HG02763 (cell line): ENCODE measurements at regions not wholly inside any gene's neighbourhood (a gene's known extent, or its start where the extent isn't known, plus 50 kb on each side); places are given as distances from the start of the nearest gene placed in this dataset.
A peak's percentile ranks its signal among the peaks of the same experiment; 100 is the strongest.

Experiments used
- ATAC-seq: cut with Tn5 transposase; IDR thresholded peaks from one replicate; pipeline ENCODE4 v1.9.1; 2021; ENCODE audit warnings: mild to moderate bottlenecking, moderate library complexity; ENCODE audit not compliant: unreplicated experiment

DNA sequence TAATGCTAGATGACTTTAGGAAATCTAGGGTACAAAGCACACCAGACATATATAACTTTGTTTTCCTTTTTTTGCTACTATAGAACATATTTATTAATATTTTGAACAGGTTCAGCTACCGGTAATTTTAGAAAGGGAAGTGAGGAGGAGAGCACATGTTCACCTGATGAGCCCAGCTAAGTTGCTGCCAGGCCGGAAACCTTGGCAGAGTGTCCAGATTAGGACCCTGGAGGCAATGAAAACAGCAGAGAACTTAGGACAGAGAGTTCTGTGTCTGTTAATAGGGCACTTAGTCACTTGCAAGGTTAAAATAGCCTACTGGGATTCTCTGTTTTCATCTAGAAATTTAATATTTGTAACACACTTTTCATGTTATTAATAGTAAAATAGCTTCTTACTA lies 348.9 kb upstream of the CPEB2 start:
- no peak for ATAC-seq

DNA sequence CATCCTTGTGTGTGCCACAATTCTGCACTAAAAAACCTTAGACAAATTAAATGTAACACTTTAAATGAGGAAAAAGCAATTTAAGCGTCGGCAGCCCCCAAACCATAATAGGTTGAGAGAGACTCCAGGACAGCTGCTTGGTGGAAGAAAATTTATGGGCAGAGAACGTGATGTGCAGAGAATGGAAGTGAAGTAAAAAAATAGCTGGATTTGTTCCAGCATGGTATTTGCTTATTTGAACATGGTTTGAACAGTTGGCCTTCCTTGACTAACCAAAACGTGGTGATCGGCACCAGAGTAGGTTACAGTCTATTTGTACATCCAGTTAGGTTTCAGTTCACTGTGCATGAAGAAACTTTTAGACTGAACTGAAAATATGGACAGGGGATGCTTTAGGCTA lies 343.0 kb upstream of the CPEB2 start:
- no peak for ATAC-seq

DNA sequence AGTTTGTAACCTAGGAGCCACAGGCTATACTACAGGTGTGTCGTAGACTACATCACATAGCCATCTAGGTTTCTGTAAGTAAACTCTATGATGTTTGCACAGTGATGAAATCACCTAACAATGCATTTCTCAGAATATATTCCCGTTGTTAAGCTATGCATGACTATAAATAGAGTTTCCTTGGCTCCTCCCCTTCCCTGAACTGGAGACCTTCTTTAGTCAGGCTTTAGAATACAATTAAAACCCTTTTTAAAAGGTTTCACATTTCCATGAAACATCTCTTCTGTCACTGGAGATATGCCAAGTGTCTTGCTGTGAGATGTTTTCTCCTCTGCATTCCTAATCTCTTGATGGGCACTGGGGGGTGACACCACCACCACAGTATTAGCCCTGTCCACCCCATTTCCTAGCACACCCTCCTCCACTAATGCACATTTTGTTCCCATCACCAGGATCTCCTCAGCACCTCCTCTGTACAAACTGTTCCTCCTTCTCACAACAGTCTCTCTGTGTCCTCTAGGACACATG lies 334.6 kb upstream of the CPEB2 start:
- ATAC-seq, result no peak

DNA sequence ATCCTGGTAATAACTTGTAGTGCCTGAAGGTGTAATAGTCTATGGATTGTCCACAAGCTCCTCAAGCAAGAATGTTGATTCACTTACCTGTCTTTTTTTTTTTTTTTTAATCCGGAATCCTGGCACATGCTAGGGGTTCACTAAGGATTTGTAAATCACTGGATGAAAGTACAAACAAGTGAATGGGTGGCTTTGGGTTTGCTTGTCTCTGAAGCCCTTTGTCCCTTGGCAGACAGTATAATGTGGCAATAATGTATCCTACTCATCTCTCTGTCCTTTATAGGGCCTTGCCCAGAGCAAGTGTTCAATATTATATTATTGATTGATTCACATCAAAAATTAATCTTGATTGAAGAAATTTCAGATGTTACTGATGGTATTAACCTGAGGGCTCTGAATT lies 334.0 kb upstream of the CPEB2 start:
- ATAC-seq, result no peak

DNA sequence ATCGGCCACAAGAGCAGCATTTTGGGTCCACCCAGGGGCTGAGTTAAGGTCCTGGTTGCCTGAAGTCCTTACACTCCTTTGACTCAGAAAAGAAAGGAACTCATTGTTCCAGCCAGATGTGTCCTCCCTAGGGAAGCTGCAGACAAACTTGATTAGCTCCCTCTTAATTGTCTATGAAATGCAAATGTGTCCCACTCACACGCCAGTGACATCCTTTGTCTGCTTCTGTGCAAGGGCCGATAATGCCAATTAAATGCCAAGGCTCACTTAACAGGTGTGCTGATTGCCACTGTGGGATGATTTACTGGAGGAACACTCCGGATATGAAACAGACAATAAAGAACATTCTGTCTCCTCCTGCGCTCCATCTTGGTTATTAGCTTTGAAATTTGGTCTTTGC lies 332.9 kb upstream of the CPEB2 start:
- no peak for ATAC-seq

DNA sequence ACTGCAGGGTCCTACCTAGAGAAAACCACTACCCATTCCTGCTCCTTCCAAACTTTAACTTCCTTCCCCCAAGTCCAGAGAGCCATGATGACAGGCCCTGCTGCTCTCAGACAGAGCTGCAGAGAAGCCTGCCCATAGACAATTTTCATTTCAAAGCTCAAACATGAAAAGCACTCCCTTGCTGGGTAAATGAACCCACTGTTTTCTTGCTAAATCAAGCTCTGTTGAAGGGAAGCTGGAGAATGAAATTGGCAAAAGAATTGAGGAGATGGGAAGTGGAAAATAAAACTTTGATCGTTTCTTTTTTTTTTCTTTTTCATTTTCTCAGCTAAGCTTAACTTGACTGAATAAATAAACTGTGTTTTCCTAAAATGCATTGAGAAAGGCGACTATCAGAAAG lies 331.1 kb upstream of the CPEB2 start:
- no peak for ATAC-seq

DNA sequence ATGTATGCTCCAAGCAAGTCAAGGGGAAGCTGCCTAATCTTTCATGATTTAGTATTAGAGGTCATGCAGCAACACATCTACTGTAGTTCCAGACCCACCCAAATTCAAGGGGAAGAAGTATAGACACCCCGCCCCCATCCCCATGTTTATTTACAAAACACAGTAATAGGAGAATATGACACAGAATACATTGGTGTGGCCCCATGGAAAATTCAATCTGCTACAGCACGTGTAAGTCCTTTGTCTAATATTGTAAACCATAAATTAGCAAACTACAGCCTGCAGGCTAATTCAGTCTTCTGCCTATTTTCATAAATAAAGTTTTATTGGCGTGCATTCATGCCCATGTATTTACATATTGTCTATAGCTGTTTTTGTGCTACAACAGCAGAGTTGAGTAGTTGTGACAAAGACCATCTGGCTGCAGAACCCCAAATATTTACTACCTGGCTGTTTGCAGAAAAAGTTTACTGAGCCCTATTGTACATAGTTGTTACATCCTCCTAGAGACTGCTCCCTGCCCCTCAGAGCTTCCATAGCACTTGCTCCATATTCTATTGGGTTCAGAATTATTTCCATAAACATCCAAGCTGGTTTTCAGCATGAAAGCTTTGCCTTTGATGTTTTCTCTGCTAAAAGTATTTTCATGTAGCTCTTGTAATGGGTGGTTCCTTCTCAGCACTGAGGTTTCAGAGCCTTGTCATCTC lies 326.8 kb upstream of the CPEB2 start:
- ATAC-seq, result no peak

DNA sequence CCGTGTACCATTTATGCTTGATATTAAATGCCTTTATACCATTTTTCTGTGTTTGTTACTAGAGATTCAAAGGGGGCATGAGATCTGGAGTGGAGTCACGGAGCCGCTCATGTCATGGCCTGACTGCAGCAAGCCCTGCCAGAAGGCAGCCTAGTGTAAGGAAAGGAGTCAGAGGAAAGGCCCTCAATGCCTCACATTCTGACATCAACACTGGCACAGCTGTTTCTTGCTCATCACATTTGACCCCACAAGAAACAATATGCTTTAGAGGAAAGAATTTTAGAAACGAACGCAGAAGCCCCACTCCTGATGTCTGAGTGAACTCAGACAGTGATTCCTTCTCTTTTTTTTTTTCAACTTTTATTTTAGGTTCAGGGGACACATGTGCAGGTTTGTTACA lies 322.4 kb upstream of the CPEB2 start:
- ATAC-seq, result no peak

DNA sequence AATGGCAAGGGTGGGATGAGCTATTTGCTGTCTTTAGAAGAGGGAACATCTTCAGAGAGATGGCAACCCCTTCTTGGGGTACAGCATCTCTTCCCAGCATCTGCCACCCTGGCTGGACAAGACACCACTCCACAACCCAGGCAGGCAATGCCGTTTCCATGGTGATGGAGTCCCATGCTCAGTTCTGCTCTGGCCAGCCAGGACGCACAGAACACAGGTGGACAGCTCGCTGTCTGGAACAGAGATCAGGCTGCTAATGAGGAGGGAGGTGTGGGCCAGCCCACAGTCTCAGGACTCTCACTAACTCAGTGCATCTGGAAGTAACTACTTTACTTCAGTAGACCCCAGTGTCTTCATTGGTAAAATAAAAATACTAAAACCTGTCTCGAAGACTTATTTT lies 321.0 kb upstream of the CPEB2 start:
- ATAC-seq, result no peak

DNA sequence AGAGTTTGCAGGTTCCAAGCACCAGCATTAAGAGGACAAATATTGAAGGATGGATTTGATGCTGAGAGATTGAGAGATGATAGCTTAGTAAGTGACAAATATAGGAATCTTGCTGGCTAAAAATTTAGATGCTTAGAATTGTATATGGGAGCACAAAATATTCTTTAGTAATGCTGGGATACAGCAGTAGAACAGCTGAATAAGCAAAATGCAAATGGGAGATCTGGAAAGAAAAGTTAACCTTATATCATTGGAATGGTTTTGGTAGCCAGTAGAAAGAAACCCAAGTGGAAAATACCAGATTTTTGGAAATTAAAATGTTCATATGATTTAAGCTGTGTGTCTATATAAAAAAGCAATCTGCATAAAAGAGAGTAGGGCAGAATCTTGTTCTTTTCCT lies 308.6 kb upstream of the CPEB2 start:
- ATAC-seq, result no peak

DNA sequence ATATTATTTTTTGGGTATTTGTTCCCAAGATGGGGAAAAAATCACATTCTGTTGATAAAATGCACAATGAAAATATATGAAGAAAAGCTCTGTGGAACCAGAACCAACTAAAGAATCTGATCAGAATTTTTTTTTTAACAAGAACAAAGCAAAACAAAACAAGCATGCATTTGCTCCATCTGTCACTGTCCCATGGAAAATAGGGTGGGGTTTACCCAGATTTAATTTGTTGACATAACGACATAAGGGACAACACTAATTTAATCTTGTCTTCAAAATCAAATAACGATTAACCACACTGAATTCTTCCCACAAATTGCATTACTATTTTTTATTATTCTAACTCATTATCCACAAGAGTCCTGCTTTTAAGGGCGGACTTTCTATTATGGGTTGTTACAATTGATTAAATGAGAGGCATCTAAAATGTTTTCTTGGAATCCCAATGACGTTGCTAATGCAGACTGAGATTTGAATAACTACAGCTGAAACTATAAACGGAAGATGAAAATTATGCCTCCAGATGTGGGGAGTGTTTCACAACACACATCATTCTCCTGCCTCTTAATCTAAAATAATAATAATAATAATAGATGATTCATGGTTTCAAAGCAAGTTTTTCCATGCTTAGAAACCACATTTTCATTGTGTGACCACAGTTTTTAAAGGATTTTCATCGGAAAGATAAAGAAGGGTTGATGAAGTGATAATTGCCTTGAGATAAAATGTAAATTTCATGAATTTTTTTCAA lies 307.0 kb upstream of the CPEB2 start:
- no peak for ATAC-seq

DNA sequence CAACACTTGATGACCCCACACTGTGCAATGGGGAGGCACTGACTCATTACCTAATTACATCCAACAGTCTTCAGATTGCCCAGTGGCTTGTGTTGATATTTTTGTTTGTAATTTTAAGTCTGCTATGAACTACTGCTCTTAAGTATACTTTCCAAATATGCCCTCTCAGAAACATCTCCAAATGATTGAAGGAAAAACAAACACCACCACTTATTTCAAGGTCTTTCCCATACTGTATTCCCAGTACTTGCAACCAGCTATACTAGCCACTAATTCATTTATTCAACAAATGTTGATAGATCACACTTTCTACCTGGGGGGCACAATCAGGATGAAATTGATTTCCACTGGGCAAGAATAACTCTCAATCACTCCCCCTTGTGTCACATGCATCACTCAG lies 302.2 kb upstream of the CPEB2 start:
- ATAC-seq, result no peak

DNA sequence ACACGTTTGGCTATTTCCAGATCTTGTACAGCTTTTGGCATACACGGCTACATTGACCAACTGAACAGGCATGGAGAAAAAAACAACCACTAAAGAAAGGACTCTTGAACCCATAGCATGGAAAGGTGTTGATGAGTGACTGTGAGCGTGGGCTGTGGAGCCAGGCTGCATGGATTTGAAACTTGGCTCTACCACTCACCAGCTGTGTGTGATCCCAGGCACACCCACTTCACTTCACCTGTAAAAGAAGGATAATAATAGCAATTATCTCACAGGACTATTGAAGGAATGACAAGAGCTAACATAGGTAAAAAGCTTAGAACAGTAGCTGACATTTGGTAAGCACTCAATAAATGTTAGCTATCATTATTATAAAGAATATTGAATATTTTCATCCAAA lies 301.7 kb upstream of the CPEB2 start:
- ATAC-seq, result no peak

DNA sequence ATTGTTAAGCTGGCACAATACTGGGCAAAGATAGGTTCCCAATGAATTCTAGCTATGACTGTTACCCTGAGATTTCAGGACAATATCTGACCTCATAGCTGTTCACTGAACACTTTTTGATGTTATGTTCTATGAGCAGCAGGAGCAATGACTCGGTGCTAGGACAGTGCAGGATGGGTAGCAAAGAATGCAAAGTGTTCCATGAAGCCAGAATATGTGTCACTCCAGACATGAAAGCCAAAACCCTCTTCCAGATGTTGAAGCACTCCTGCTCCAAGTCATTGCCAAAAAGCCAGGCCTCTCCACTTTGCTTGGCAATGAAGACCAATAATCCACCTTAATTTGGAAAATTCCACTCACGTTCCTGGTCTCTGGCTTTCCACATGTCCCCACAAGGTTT lies 300.9 kb upstream of the CPEB2 start:
- no peak for ATAC-seq

DNA sequence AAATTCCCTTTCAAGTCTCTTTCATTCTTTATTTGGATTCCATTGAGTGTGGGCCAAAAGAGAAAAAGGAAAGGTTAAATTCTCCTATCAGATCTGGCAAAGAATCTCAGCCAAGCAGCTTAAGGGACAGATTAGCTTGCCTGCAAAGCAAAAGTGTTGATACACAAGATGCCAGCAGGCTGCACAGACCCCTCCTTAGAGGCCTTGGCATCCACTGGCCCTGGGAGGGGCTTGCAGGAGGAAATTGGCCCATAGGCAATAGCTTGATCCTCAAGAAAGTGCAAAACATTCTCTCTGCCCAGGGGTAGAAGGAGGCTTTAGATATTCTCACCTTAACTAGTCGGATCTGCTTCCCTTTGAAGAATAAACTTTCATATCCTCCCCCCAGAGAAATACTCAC lies 300.4 kb upstream of the CPEB2 start:
- ATAC-seq, result no peak

DNA sequence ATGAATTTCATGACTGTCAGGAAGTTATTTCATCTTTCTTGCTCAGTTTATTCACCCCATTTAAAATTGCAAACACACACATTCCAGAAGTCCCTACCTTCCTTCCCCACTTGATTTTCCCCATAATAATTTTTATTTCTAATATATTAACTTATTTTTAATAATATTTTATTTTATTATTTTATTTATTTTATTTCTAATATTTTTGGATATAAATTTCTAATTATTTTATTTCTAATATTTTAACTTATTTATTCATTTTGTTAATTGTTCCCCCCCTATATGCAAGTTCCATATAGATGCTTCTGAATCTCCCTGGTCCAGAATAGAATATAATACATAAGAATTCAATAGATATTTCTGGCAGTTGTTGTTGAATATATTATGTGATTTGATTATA lies 293.7 kb upstream of the CPEB2 start:
- ATAC-seq, result no peak

DNA sequence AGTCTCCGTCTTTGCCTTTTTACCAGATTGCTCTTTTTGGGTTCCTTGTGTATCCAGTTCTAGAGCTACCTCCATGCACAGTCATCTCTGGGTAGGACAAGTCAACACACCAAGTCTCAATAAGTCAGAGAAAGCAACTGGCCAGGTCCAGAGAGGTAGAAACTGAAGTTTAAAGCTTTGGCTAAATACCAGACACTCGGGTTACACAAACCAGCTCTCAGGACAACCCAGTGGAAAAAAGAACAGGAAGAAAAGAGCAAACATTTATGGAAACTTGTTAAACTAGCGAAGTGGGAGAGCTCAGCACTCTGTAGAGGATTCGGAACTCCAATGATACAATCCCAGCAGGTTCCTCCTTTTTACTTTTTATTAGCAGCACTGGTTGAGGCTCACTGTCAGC lies 291.0 kb upstream of the CPEB2 start:
- ATAC-seq, result no peak

DNA sequence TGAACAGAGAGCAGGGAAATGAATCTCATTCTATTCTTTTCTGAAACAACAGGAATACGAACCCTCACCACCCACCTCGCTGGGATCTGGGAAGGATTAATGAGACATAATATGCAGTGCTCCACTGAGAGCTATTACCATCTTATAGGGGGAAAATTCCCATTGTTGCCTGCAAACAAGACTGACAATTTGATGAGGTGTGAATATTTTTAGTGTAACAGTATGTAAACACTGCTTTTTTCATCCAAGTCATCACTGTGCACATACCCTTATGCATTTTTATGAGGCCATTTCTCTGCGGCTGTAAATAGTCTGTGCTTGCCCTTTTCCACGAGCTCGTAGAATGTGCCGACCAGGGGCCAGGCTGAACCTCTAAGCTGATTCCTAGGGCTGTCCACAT lies 285.6 kb upstream of the CPEB2 start:
- no peak for ATAC-seq

DNA sequence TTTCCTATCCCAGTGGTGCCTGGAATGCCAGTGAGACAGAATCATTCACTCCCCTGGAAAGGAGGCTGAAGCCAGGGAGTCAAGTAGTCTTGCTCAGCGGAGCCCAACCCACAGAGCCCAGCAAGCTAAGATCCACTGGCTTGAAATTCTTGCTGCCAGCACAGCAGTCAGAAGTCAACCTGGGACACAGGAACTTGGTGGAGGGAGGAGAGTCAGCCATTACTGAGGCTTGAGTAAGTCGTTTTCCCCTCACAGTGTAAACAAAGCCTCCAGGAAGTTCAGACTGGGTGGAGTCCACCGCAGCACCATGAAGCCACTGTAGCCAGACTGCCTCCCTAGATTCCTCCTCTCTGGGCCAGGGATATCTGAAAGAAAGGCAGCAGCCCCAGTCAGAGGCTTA lies 283.2 kb upstream of the CPEB2 start:
- ATAC-seq, result no peak

DNA sequence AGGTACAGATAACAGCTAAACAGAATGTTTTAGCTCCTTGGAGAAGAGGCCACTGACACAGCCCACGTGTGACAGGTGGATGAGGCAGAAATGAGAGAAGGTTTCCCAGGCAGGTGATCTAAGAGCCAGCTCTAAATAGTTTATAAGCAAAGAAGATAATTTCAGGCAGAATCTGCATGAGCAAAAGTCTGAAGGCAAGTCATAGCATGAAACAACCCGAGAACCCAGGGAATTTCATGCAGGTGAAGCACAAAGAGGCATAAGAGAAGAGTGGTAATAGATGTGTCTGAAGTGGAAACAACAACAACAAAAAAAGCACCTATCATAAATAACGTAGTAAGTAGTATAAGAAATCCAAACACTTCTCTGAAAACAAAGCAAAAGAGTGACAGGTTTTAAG lies 275.8 kb upstream of the CPEB2 start:
- peak; percentile 31 for ATAC-seq

DNA sequence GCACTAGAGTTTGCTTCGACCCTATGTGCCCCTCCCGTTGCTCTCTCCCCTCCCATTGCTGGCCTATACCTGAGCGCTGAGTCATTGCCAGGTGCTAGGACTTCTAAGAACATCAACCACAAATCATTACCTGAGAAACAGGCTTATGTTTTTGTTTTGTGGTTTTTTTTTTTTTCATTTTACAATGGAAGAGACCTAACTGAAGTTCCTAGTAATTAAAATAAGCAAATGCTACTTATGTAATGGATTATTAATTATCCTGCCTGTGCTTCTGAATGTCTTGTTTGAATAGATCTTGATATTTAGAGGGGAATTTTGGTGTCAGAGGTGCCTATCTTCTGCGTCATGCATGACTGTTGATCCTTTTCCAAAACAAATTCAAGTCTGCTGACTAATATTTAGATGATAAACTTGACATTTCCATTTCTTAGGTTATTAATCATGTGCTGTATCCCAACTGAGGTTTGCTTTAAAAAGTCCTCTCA lies 275.4 kb upstream of the CPEB2 start:
- ATAC-seq, result peak; percentile 81

DNA sequence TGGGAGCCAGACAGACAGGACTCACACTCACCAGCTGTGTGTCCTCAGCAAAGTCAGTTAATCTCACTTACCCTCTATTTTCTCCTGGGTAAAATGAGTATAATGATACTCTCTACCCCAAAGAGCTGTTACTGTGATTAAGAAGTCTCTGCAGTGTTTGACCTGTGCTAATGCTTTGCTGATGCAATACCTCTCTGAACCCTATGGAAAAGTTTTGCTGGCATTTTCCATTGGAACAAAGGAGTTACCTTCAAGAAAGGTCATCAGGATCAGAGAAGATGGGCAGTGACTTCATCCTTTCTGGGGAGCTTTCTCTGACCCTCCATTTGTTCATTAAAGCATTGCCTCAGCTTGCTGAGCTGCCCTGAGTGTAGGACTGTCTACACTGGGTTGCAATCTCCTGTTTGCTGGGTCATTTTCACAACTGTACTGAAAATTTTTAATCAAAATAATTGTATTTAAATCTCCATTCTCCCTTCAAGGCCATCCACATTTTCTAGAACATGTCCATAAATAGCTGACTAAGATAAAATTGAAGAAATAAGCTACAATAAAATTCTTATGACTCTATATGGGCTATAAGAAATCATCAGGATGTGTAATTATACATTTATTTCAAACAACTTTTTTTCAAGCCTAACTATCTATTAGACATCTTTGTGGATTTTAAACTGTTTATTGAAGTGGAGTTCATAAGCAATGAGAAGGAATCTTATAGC lies 272.8 kb upstream of the CPEB2 start:
- ATAC-seq, result no peak
